ENCODE measurements at regions not wholly inside any gene's neighbourhood (a gene's known extent, or its start where the extent isn't known, plus 50 kb on each side); places are given as distances from the start of the nearest gene placed in this dataset.

- Histone ChIP-seq H3K4me2 (ENCODE audit: insufficient read depth, low read length) (no peak overlapping the region), H4K20me1 (replicated peaks; ENCODE audit: control insufficient read depth, extremely low read depth, insufficient read depth, low read length) (no peaks in the 10 kb centered on the region), H3K4me1 (ENCODE audit: control insufficient read depth, extremely low read depth, insufficient read depth, low read length) (no peaks in the 10 kb centered on the region), H3K79me2 (ENCODE audit: control insufficient read depth, insufficient read depth, low read length) (no peaks in the 10 kb centered on the region), H3K9me1 (replicated peaks; ENCODE audit: control insufficient read depth, extremely low read depth, insufficient read depth, low read length) (no peaks in the 10 kb centered on the region), H3K4me3 (replicated peaks in 1 of 3; ENCODE audit: insufficient read depth in 1 of 3, low read depth in 1 of 3, low read length in 3 of 3) (no peak overlapping the region), H3K9ac (replicated peaks; ENCODE audit: extremely low read depth, insufficient read depth, low read length) (no peak overlapping the region), H3K27ac (ENCODE audit: insufficient read depth, low read depth, low read length) (no peak overlapping the region), H3K27me3 (ENCODE audit: control insufficient read depth in 2 of 2, insufficient read depth in 2 of 2, low read length in 2 of 2) (no peaks in the 10 kb centered on the region), H2AFZ (ENCODE audit: low read depth, low read length) (no peak overlapping the region), H3K9me3 (replicated peaks; ENCODE audit: control insufficient read depth, insufficient read depth, low read length) (no peaks in the 10 kb centered on the region), H3K36me3 (ENCODE audit: control insufficient read depth in 2 of 2, extremely low read depth in 1 of 2, insufficient read depth in 2 of 2, low read length in 2 of 2) (no peaks in the 10 kb centered on the region)
- intact Hi-C loops (cut with micrococcal nuclease) (no loop called here), dilution Hi-C loops (cut with MboI; ENCODE audit: extremely low pct_ligation_motif_present, low sequenced_read_pairs) (no loop called here)
- FAIRE-seq (no peak), DNase-seq (ENCODE audit: low read depth, low spot score) (no peak)
- TF ChIP-seq MYC (IDR thresholded peaks at IDR 0.05; ENCODE audit: low read depth, low read length) (no peak), CTCF (IDR thresholded peaks at IDR 0.05; ENCODE audit: extremely low read depth in 1 of 2, insufficient read depth in 1 of 2, low read depth in 1 of 2, low read length in 2 of 2) (no peak), JUN (IDR thresholded peaks at IDR 0.05; ENCODE audit: borderline replicate concordance, insufficient read depth, insufficient read length, low read depth) (no peak), MAX (IDR thresholded peaks at IDR 0.05; ENCODE audit: insufficient read depth, insufficient read length) (no peak), POLR2AphosphoS5 (IDR thresholded peaks at IDR 0.05; ENCODE audit: insufficient read depth, low read depth, low read length) (no peak), GATA2 (IDR thresholded peaks at IDR 0.05; ENCODE audit: insufficient read depth, insufficient read length, low read depth, low read length) (no peak), POLR2A (IDR thresholded peaks at IDR 0.05; ENCODE audit: low read depth, low read length) (no peak), FOS (IDR thresholded peaks at IDR 0.05; ENCODE audit: borderline replicate concordance, insufficient read depth, low read length) (no peak), EZH2 (IDR thresholded peaks at IDR 0.05; ENCODE audit: borderline replicate concordance, low read depth, low read length, severe bottlenecking) (no peak)
- POLR2A ChIA-PET: no interaction called here
- BruUV-seq (replicated peaks): no TSS peak
- CTCF ChIA-PET: interaction anchor here (2.1 kb wide), 2 partner anchors 9 to 11 kb away, joined by 6 to 7 read pairs; no protein-coding TSS in a partner anchor
Measured at GRCh38 chr5:34564710-34565235, 91.4 kb upstream of the RAI14 start.
